ENCODE measurements at regions not wholly inside any gene's neighbourhood (a gene's known extent, or its start where the extent isn't known, plus 50 kb on each side); places are given as distances from the start of the nearest gene placed in this dataset.

GRCh38 chrX:140848800-140849199 lies 139.2 kb downstream of the LINC00632 start:
- in situ Hi-C loops (cut with MboI; ENCODE audit: low sequenced_read_pairs): no loop called here

- in situ Hi-C loops (cut with MboI; ENCODE audit: low sequenced_read_pairs): loop anchor here (25.0 kb wide), 1 partner anchor 98 kb away; no protein-coding TSS in a partner anchor
Measured at GRCh38 chrX:140860718-140861117, 141.7 kb upstream of the SPANXB1 start.

GRCh38 chrX:140866446-140866845 lies 135.9 kb upstream of the SPANXB1 start:
- in situ Hi-C loops (cut with MboI; ENCODE audit: low sequenced_read_pairs): loop anchor here (25.0 kb wide), 1 partner anchor 104 kb away; no protein-coding TSS in a partner anchor

GRCh38 chrX:140912606-140913005 lies 89.8 kb upstream of the SPANXB1 start:
- in situ Hi-C loops (cut with MboI; ENCODE audit: low sequenced_read_pairs): no loop called here

GRCh38 chrX:140913802-140914501 lies 88.4 kb upstream of the SPANXB1 start:
- in situ Hi-C loops (cut with MboI; ENCODE audit: low sequenced_read_pairs): no loop called here

- in situ Hi-C loops (cut with MboI; ENCODE audit: low sequenced_read_pairs): no loop called here
Measured at GRCh38 chrX:140916872-140917271, 85.5 kb upstream of the SPANXB1 start.

GRCh38 chrX:140917354-140918115 lies 84.9 kb upstream of the SPANXB1 start:
- in situ Hi-C loops (cut with MboI; ENCODE audit: low sequenced_read_pairs): no loop called here

- in situ Hi-C loops (cut with MboI; ENCODE audit: low sequenced_read_pairs): no loop called here
Measured at GRCh38 chrX:140918398-140919038, 83.9 kb upstream of the SPANXB1 start.

- in situ Hi-C loops (cut with MboI; ENCODE audit: low sequenced_read_pairs): no loop called here
Measured at GRCh38 chrX:140920416-140920815, 82.0 kb upstream of the SPANXB1 start.

- in situ Hi-C loops (cut with MboI; ENCODE audit: low sequenced_read_pairs): no loop called here
Measured at GRCh38 chrX:140923118-140923517, 79.3 kb upstream of the SPANXB1 start.

- in situ Hi-C loops (cut with MboI; ENCODE audit: low sequenced_read_pairs): no loop called here
Measured at GRCh38 chrX:140928739-140929138, 73.7 kb upstream of the SPANXB1 start.

- in situ Hi-C loops (cut with MboI; ENCODE audit: low sequenced_read_pairs): no loop called here
Measured at GRCh38 chrX:140933016-140933415, 69.4 kb upstream of the SPANXB1 start.

- in situ Hi-C loops (cut with MboI; ENCODE audit: low sequenced_read_pairs): no loop called here
Measured at GRCh38 chrX:140933874-140934655, 68.3 kb upstream of the SPANXB1 start.

GRCh38 chrX:140943513-140943912 lies 58.9 kb upstream of the SPANXB1 start:
- in situ Hi-C loops (cut with MboI; ENCODE audit: low sequenced_read_pairs): no loop called here

- in situ Hi-C loops (cut with MboI; ENCODE audit: low sequenced_read_pairs): no loop called here
Measured at GRCh38 chrX:140944710-140945109, 57.7 kb upstream of the SPANXB1 start.

GRCh38 chrX:140948827-140949226 lies 53.6 kb upstream of the SPANXB1 start:
- in situ Hi-C loops (cut with MboI; ENCODE audit: low sequenced_read_pairs): no loop called here

- in situ Hi-C loops (cut with MboI; ENCODE audit: low sequenced_read_pairs): no loop called here
Measured at GRCh38 chrX:140949233-140949632, 53.2 kb upstream of the SPANXB1 start.

Data from HL-60/S4 (cell line).